GM21737 (cell line): ENCODE measurements at regions not wholly inside any gene's neighbourhood (a gene's known extent, or its start where the extent isn't known, plus 50 kb on each side); places are given as distances from the start of the nearest gene placed in this dataset.

Experiments
- ATAC-seq: cut with Tn5 transposase; IDR thresholded peaks from one replicate; pipeline ENCODE4 v1.9.1; 2021; ENCODE audit warnings: mild to moderate bottlenecking, moderate library complexity; ENCODE audit not compliant: unreplicated experiment

DNA sequence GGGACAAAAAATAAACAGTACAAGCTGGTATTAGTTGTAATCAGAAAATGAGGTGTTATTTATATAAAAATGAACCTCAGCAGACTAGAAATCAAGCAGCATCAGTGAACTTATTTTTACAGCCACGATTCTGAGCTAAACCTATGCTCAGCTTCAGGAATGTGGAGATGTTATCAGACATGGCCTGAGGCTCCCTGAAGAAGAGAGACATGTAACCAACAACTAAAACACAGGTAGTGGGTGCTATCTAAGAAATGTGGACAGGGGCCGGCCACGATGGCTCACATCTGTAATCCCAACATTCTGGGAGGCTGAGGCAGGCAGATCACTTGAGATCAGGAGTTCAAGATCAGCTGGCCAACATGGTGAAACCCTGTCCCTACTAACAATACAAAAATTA, 534.3 kb downstream of the VRK1 start:
- ATAC-seq = no peak

GRCh38 chr14:97336179-97336578, 539.0 kb downstream of the VRK1 start:
- no peak for ATAC-seq

DNA sequence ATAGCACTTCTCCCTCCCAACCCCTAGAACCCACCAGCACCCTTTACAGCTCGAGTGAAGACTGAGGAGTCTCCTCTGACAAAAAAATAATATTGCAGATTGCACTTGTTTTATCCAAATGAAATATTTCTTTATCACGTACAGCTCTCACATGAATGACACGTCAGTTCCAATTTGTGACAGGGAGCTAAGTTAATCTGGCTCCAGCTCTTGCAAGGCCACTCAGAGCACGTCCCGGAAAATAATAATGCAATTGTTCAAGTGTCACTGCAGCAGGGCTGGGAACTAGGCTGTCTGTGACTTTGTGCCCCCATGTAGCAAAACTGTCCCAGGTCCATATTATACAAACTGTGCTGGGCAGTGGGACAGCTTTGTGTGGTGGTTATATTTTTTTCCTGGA, 539.6 kb downstream of the VRK1 start:
- ATAC-seq = no peak

GRCh38 chr14:97337267-97337666, 540.1 kb downstream of the VRK1 start:
- no peak for ATAC-seq

DNA sequence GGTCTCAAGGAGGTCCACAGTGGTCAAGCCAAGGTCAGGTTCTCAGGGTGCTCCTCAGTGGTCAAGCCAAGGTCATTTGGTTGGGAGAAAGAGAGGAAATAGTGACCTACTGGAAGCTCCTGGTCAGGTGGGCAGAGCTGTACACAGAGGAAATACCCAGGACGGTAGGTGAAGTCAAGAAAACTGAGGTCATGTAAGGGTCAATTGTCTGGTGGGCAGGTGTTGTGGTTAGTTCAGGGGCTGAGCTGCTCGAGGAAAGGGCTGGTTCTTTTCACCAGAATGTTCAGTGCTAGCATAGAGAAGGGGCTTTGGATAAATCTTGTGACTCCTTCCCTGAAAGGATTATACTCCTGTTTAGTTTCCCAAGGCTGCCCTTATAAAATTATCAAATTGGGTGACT, 540.5 kb downstream of the VRK1 start:
- ATAC-seq = no peak

DNA sequence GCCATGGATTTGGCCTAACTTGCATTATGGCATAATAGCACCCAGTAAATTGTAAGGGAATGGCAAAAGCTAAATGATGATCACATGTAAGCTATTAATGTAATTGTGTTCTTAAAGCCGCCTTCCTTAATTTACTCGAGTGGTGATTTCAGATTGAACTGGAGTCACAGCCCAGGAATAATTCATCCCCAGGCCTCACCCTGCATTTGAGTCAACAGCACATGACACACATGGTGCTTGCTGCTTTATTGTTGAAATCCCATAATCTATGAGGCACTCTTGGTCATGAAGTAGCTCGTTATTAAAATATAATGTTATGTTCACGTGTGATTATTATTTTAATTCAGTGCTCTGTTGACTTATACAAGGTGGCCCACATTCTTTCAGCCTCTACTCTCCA, 547.5 kb downstream of the VRK1 start:
- no peak for ATAC-seq

DNA sequence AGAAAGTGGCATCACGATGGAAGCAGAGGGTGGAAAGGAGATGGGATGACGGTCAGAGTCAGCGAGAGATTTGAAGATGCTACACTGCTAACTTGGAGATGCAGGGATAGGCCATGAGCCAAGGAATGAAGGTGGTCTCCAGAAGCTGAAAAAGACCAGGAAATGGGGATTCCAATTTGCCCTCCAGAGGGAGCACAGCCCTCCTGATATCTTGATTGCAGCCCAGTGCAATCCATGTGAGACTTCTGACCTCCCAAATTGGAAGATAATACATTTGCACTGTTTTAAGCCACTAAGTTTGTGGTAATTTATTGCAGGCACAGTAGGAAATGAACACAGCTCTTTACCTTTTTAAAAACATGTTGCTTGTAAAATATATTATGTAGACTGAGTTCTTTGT, 549.5 kb downstream of the VRK1 start:
- no peak for ATAC-seq

GRCh38 chr14:97349463-97349862, 552.3 kb downstream of the VRK1 start:
- ATAC-seq = no peak

GRCh38 chr14:97349946-97350345, 552.8 kb downstream of the VRK1 start:
- ATAC-seq = no peak

DNA sequence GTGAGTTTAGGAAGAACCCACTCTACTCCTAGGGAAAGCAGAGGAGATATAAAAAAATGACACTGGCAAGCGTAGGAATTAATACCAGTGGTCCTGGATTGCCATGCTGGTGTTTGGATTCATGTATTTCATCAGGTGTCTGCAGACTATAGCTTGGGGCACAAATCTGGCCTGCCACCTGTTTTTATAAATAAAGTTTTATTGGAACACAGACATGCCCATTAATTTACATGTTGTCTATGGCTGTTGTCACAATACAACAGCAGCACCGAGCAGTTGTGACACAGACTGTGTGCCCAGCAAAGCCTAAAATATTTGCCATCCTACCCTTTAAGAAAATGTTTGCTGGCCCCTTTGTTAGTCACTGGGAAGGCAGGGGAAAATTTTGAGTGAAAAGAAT, 553.2 kb downstream of the VRK1 start:
- no peak for ATAC-seq

GRCh38 chr14:97350894-97351731, 553.9 kb downstream of the VRK1 start:
- ATAC-seq = no peak

- ATAC-seq = no peak
Measured at GRCh38 chr14:97353102-97353501, 555.9 kb downstream of the VRK1 start.

DNA sequence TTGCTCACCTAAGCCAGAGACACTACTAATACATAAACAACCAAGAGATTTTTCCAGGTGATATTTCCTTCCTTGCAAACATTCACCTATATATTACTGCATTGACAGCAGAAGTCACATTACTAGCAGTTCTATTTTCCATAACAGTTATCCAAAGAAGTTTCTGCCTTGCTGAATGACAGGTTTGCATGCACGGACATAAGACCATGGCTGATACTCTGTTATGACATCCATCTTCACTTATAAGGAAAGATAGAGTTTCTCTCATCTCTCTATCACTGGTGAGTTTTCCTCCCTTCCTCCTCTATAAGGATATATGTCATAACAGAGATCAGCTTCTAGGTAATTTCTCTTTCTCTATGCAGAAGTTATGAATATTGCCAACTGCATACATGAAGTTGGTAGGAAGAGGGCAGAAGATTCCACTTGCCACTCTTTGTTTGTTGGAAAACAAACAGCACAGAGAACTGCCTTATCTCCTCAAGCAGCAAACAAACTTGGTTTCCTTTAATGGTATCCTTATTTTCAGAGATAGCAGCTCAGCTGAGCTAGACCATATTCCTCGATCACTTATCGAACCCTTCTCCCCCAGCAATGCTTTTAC, 557.0 kb downstream of the VRK1 start:
- ATAC-seq = no peak

DNA sequence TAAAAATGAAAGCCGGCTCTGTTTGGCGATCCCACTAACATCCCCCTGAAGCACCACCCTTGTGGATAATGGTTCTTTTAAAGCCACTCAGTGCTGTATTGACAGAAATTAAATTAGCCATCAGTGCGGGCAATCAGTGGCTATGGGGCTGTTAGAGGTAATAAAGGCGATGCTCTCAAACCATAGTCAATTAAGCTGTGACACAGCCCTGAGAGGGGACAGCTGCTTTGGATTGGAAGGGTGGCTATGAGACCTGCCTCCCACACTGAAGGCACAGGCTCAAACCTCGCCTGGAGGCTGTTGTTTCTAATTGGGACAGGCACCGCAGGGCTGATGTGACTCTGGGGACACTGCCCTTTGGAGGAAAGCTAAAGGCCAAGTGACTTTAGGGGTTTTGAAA, 562.2 kb downstream of the VRK1 start:
- ATAC-seq = no peak

GRCh38 chr14:97361181-97361580, 564.0 kb downstream of the VRK1 start:
- ATAC-seq = no peak

GRCh38 chr14:97361958-97362357, 564.8 kb downstream of the VRK1 start:
- no peak for ATAC-seq

DNA sequence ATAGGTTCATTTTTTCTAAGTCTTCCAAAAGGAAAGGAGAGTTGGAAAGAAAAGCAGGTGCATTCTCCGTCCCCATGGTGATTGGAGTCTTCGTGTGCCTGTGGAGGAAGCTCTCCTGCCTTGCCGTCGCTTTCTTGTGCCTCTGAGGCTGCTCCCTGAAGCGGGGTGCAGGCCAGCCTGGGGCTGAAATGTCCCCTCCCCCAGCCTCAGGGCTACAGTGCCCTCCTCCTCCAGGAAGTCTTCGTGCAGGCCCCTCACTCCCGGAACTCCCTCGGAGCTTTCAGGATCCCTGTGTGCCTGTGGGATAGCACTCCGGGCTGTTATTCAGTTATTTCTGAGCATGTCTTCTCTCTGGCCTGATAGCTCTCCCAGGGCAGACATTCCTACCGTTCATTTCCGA, 569.2 kb downstream of the VRK1 start:
- no peak for ATAC-seq

DNA sequence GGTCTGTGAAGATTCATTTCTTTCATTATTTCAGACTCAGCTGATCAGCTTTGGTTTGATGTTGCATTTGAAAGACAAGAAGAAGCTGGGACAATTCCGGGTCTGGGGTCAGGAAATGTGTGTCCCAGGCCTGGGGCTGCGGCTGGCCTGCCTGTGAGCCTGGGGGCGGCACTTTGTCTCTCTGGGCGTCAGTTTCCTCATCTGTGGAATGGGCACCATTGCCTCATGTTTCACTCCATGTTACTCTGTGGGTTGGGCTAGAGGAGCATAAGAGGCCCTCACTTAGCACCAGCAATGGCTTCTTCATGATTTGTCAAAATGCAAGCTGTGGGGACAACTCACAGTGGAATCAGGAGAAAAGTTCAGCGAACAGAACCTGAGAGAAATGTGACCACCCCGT, 570.1 kb downstream of the VRK1 start:
- ATAC-seq = no peak

DNA sequence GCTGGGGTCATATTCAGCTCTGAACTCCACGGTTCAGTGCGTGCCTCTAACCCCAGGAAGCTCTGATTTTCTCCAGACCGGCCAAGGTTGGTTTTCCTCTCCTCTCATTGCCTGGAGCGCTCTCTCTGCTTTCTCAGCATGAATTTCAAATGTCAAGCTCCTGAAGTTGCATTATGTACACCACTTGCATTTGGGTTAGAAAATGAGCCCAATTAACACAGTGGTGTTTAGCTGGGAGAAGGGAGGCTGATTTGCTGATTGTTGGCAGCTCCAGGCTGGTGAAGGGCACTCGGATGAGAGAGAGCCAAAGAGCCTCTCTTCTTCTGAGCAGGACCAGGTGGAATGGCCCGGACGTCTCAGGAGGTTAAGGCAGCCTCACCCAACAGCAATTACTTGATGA, 570.9 kb downstream of the VRK1 start:
- ATAC-seq = no peak

GRCh38 chr14:97368900-97369564, 571.9 kb downstream of the VRK1 start:
- ATAC-seq = no peak

DNA sequence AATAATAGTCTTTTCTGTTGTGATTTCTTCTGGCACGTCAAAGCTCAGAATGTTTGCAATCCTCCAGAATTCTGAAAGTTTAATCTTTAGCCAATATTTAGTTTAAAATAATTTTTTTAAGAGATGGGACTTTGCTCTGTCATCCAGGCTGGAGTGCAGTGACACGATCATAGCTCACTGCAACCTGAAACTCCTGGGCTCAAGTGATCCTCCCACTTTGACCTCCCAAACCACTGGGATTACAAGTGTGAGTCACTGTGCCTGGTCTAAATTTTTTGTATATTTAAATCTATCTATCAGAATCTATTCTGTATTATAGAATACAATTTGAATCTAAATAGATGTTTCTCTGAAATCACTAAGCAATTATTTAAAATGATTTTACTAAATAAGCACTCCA, 572.7 kb downstream of the VRK1 start:
- no peak for ATAC-seq

DNA sequence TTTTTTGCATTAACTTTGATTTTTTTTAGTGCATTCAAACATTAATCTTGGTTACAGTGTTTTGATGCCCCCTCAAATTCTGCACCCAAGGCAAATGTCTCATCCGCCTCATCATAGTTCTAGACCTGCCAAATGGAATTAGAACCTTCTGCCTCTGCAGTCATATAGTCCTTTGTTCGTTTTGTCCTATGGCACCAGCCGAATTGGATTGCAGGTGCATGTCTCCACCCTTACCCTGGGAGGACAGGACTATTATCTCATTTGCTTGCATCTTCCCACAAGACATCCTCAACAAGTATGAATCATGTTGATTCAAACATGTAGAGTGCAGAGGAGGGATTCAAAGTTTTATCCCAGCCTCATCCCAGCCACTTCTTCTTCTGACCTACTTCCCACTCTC, 579.1 kb downstream of the VRK1 start:
- no peak for ATAC-seq
